ENCODE measurements at regions not wholly inside any gene's neighbourhood (a gene's known extent, or its start where the extent isn't known, plus 50 kb on each side); places are given as distances from the start of the nearest gene placed in this dataset.

- DNase-seq (ENCODE audit: low read depth) (no peak), FAIRE-seq (no peak)
- Histone ChIP-seq H3K4me3 (ENCODE audit: low read depth, low read length) (no peak overlapping the region), H3K27me3 (ENCODE audit: control insufficient read depth, insufficient read depth, low read length) (no peaks in the 10 kb centered on the region), H3K36me3 (ENCODE audit: control insufficient read depth, insufficient read depth, low read length) (no peaks in the 10 kb centered on the region)
- TF ChIP-seq CTCF (IDR thresholded peaks at IDR 0.05; ENCODE audit: insufficient read depth, low read length, severe bottlenecking), result no peak
Measured at GRCh38 chr10:29802171-29802570, 167.4 kb upstream of the SVIL start.

- H3K4me3 ChIP-seq (ENCODE audit: low read depth, low read length), result no peak overlapping the region
- no peaks in the 10 kb centered on the region for H3K27me3 ChIP-seq (ENCODE audit: control insufficient read depth, insufficient read depth, low read length)
- H3K36me3 ChIP-seq (ENCODE audit: control insufficient read depth, insufficient read depth, low read length), result no peaks in the 10 kb centered on the region
- FAIRE-seq (no peak), DNase-seq (ENCODE audit: low read depth) (no peak)
- TF ChIP-seq CTCF (IDR thresholded peaks at IDR 0.05; ENCODE audit: insufficient read depth, low read length, severe bottlenecking), result no peak
Measured at GRCh38 chr10:29798921-29799690, 164.3 kb upstream of the SVIL start.

- no peak for TF ChIP-seq CTCF (IDR thresholded peaks at IDR 0.05; ENCODE audit: insufficient read depth, low read length, severe bottlenecking)
- Histone ChIP-seq H3K27me3 (ENCODE audit: control insufficient read depth, insufficient read depth, low read length) (no peaks in the 10 kb centered on the region), H3K36me3 (ENCODE audit: control insufficient read depth, insufficient read depth, low read length) (no peaks in the 10 kb centered on the region), H3K4me3 (ENCODE audit: low read depth, low read length) (no peak overlapping the region)
- DNase-seq (ENCODE audit: low read depth), result no peak
- no peak for FAIRE-seq
Measured at GRCh38 chr10:29797616-29798015, 162.8 kb upstream of the SVIL start.

- H3K4me3 ChIP-seq (ENCODE audit: low read depth, low read length), result no peak overlapping the region
- H3K36me3 ChIP-seq (ENCODE audit: control insufficient read depth, insufficient read depth, low read length), result no peaks in the 10 kb centered on the region
- DNase-seq (ENCODE audit: low read depth), result peak; percentile 52
- no peak for TF ChIP-seq CTCF (IDR thresholded peaks at IDR 0.05; ENCODE audit: insufficient read depth, low read length, severe bottlenecking)
- H3K27me3 ChIP-seq (ENCODE audit: control insufficient read depth, insufficient read depth, low read length), result no peaks in the 10 kb centered on the region
- FAIRE-seq, result peak; percentile 28
Measured at GRCh38 chr10:29795850-29796249, 161.1 kb upstream of the SVIL start.

GRCh38 chr10:29794776-29795611, 160.2 kb upstream of the SVIL start:
- DNase-seq (ENCODE audit: low read depth) (no peak), FAIRE-seq (no peak)
- Histone ChIP-seq H3K27me3 (ENCODE audit: control insufficient read depth, insufficient read depth, low read length) (no peaks in the 10 kb centered on the region), H3K4me3 (ENCODE audit: low read depth, low read length) (no peak overlapping the region), H3K36me3 (ENCODE audit: control insufficient read depth, insufficient read depth, low read length) (no peaks in the 10 kb centered on the region)
- no peak for TF ChIP-seq CTCF (IDR thresholded peaks at IDR 0.05; ENCODE audit: insufficient read depth, low read length, severe bottlenecking)
